WTC11 (cell line): ENCODE measurements at regions not wholly inside any gene's neighbourhood (a gene's known extent, or its start where the extent isn't known, plus 50 kb on each side); places are given as distances from the start of the nearest gene placed in this dataset.

Experiments
- ATAC-seq: fragments of 200-7000 bp; cut with Tn5 transposase; 2 replicates; pipeline ENCODE4 v1.10.0; 2021; ENCODE audit warnings: mild to moderate bottlenecking, moderate library complexity
- CTCF ChIA-PET: fragments of 300-600 bp; sonication (Branson Sonifier 250); formaldehyde crosslinking; loops from one replicate; lab custom pipeline; 2021; ENCODE audit warnings: antibody characterized with exemption; lab: Charles Lee
- POLR2A ChIA-PET: fragments of 350-600 bp; sonication (Branson Sonifier 250); formaldehyde crosslinking; loops from one replicate; lab custom pipeline; 2021; ENCODE audit warnings: antibody characterized with exemption; lab: Charles Lee
- DNase-seq: peaks from one replicate; pipeline ENCODE4 v3.0.0; 2021; ENCODE audit warnings: low spot score
- H3K27ac Mint-ChIP-seq: 2 replicates; pipeline ENCODE4 v1.8.0; 2021; ENCODE audit warnings: mixed read lengths
- H3K27me3 Mint-ChIP-seq: 2 replicates; pipeline ENCODE4 v1.8.0; 2021; ENCODE audit warnings: low read depth, mild to moderate bottlenecking, moderate library complexity, mixed read lengths
- H3K36me3 Mint-ChIP-seq: 2 replicates; pipeline ENCODE4 v1.8.0; 2021; ENCODE audit warnings: mixed read lengths
- H3K4me1 Mint-ChIP-seq: 2 replicates; pipeline ENCODE4 v1.8.0; 2022; ENCODE audit warnings: mixed read lengths
- H3K4me3 Mint-ChIP-seq: 2 replicates; pipeline ENCODE4 v1.8.0; 2021; ENCODE audit warnings: mild to moderate bottlenecking, moderate library complexity, mixed read lengths
- H3K9me3 Mint-ChIP-seq: 2 replicates; pipeline ENCODE4 v1.8.0; 2021; ENCODE audit warnings: mixed read lengths
- ATF1 ChIP-seq: sonication (generic); formaldehyde crosslinking; IDR thresholded peaks from 2 replicates; pipeline ENCODE4 v1.8.1; 2023; ENCODE audit warnings: mild to moderate bottlenecking, moderate library complexity, missing genetic modification reagents
- CBFB ChIP-seq: sonication (generic); formaldehyde crosslinking; IDR thresholded peaks from 2 replicates; pipeline ENCODE4 v1.8.1; 2022; ENCODE audit warnings: mild to moderate bottlenecking, low read depth, missing genetic modification reagents
- ELF4 ChIP-seq: sonication (generic); formaldehyde crosslinking; IDR thresholded peaks from 2 replicates; pipeline ENCODE4 v1.8.1; 2022; ENCODE audit warnings: low read depth, mild to moderate bottlenecking, moderate library complexity, missing genetic modification reagents
- NFYB ChIP-seq: sonication (generic); formaldehyde crosslinking; conservative IDR thresholded peaks from 2 replicates; pipeline ENCODE4 v1.8.0; 2022; ENCODE audit warnings: low read depth, missing genetic modification reagents
- SMAD3 ChIP-seq: sonication (generic); formaldehyde crosslinking; IDR thresholded peaks from 2 replicates; pipeline ENCODE4 v1.8.0; 2022; ENCODE audit warnings: missing genetic modification reagents, mild to moderate bottlenecking, borderline replicate concordance
- ZNF121 ChIP-seq: sonication (generic); formaldehyde crosslinking; IDR thresholded peaks from 2 replicates; pipeline ENCODE4 v1.8.0; 2023; ENCODE audit warnings: missing genetic modification reagents
- TF ChIP-seq, protein P1 (sequence below): sonication (generic); formaldehyde crosslinking; IDR thresholded peaks from 2 replicates; pipeline ENCODE4 v1.8.1; 2023; ENCODE audit warnings: mild to moderate bottlenecking, missing genetic modification reagents, moderate library complexity
- TF ChIP-seq, protein P2 (sequence below): fragments of 250-450 bp; sonication (Bioruptor Pico); conservative IDR thresholded peaks from 2 replicates; pipeline ENCODE4 v1.9.0; 2021; ENCODE audit warnings: mild to moderate bottlenecking
- TF ChIP-seq, protein P3 (sequence below): sonication (generic); formaldehyde crosslinking; IDR thresholded peaks from 2 replicates; pipeline ENCODE4 v1.8.1; 2023; ENCODE audit warnings: mild to moderate bottlenecking, missing genetic modification reagents, moderate library complexity
- TF ChIP-seq, protein P4 (sequence below): fragments of 250-450 bp; sonication (Bioruptor Pico); IDR thresholded peaks from 2 replicates; pipeline ENCODE4 v2.1.2; 2022; ENCODE audit warnings: mild to moderate bottlenecking, moderate library complexity
- TF ChIP-seq, protein P5 (sequence below): fragments of 250-450 bp; sonication (Bioruptor Pico); IDR thresholded peaks from 2 replicates; pipeline ENCODE4 v1.9.0; 2021; ENCODE audit warnings: moderate library complexity, mild to moderate bottlenecking, inconsistent platforms, borderline replicate concordance

DNA sequence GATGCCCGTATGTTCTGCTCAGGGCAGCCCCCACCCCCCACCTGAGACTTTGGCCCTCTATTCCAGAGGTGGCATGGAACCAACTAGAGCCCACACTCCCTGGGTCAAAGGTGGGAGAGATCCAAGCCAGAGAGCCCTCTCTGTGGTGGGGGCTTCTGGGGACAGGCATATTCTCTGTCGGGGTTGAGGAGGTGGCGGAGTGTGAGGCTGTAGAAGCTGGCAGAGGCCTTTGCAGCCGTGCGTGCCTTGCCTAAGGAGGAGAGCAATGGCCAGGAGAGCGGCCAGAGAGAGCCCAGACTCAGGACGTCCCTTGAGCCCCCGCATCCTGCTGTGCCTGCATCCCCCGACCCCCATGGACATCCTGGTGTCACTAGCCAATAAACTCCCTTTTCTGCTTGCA is 79.2 kb upstream of the HPCAL1 start:
- DNase-seq: no peak
- CTCF ChIA-PET: no interaction called here
- TF ChIP-seq ATF1 (CRISPR knock-in tag) (no peak), SMAD3 (CRISPR knock-in tag) (no peak)
- TF ChIP-seq, protein P1, sequence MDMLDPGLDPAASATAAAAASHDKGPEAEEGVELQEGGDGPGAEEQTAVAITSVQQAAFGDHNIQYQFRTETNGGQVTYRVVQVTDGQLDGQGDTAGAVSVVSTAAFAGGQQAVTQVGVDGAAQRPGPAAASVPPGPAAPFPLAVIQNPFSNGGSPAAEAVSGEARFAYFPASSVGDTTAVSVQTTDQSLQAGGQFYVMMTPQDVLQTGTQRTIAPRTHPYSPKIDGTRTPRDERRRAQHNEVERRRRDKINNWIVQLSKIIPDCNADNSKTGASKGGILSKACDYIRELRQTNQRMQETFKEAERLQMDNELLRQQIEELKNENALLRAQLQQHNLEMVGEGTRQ: no peak
- TF ChIP-seq, protein P2, sequence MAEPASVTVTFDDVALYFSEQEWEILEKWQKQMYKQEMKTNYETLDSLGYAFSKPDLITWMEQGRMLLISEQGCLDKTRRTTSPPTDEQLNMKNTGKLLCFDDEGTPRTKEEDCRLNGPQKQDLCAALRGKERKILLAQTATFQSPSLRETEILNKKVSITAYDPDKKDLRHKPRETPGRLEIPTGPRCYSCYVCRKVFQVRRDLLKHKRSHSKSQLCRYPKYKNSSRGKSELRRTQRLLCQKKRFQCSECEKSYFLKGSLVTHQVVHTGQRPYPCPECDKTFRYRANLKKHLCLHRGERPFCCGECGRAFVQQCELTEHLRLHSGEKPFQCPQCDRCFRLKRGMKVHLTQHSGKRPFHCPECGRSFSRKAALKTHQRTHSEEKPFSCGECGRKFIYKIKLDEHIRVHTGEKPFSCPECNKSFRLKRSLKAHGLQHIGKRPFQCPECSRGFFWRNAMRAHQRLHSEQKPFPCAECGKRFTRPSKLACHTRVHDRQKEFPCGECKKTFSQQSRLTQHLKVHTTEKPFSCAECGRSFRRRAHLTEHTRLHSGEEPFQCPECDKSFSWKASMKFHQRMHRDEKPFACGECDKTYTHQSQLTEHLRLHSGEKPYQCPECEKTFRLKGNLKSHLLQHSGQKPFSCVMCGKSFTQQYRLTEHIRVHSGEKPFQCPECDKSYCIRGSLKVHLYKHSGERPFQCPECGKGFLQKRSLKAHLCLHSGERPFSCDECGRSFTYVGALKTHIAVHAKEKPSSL (CRISPR knock-in tag): no peak
- TF ChIP-seq, protein P3, sequence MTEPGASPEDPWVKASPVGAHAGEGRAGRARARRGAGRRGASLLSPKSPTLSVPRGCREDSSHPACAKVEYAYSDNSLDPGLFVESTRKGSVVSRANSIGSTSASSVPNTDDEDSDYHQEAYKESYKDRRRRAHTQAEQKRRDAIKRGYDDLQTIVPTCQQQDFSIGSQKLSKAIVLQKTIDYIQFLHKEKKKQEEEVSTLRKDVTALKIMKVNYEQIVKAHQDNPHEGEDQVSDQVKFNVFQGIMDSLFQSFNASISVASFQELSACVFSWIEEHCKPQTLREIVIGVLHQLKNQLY: no peak
- TF ChIP-seq, protein P4, sequence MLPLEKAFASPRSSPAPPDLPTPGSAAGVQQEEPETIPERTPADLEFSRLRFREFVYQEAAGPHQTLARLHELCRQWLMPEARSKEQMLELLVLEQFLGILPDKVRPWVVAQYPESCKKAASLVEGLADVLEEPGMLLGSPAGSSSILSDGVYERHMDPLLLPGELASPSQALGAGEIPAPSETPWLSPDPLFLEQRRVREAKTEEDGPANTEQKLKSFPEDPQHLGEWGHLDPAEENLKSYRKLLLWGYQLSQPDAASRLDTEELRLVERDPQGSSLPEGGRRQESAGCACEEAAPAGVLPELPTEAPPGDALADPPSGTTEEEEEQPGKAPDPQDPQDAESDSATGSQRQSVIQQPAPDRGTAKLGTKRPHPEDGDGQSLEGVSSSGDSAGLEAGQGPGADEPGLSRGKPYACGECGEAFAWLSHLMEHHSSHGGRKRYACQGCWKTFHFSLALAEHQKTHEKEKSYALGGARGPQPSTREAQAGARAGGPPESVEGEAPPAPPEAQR: no peak
- TF ChIP-seq, all 79 proteins: peak for 0
- Mint-ChIP-seq H3K27ac (no peak overlapping the region), H3K27me3 (no peaks in the 10 kb centered on the region), H3K4me3 (no peak overlapping the region), H3K36me3 (no peaks in the 10 kb centered on the region), H3K4me1 (0 out of 2 replicates have a peak, but pooled peaks cover 6% of the 10 kb centered on the region), H3K9me3 (no peaks in the 10 kb centered on the region)
- no peak for ATAC-seq
- POLR2A ChIA-PET: no interaction called here

DNA sequence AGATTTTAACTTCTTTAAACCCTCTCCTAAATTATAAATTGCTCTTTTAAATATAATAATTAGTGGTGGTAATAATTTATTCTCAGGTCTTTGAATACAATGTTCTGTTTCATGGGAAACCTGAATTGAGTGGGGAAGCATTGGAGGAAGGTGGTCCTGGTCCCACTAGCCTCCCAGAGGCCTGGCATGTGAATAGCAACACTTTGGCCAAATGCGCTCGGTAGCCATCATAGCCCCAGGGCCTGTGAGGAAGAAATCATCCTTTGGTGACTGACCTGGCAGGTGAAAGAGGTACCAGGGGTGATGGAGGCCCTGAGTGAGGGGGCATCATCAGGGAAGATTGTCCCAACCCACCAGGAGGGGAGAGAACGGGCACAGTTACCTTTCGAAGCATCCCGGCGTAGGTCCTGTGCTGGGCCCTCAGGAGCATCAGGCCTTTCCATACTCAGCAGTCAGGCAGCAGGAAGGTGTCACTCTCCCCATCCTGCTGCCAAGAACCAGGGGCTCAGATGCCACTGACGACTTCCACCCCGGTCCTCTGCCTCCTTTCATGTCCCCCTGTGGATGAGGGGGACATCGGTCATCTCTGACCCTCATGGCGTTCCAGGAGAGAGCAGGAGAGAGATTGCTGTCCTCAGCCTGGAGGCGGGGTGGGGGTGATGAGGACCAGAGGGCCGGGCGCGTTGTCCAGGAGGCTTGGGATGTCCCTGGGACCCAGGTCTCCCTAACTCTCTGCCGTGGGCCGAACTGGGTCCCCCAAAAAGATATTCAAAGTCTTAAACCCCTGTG is 78.6 kb upstream of the HPCAL1 start:
- H3K9me3 Mint-ChIP-seq: no peaks in the 10 kb centered on the region
- TF ChIP-seq NFYB: no peak
- 0 out of 2 replicates have a peak, but pooled peaks cover 6% of the 10 kb centered on the region for H3K4me1 Mint-ChIP-seq
- POLR2A ChIA-PET: interaction anchor here (1.1 kb wide), 1 partner anchor 91 kb away, joined by 5 read pairs; no protein-coding TSS in a partner anchor
- no peak overlapping the region for H3K27ac Mint-ChIP-seq
- H3K4me3 Mint-ChIP-seq: no peak overlapping the region
- DNase-seq: peak; percentile 7
- no peaks in the 10 kb centered on the region for H3K27me3 Mint-ChIP-seq
- peak; percentile 29; the same call in 1 of the 2 replicates for ATAC-seq
- no peaks in the 10 kb centered on the region for H3K36me3 Mint-ChIP-seq
- CTCF ChIA-PET: interaction anchor here (1.0 to 3.1 kb wide), 3 partner anchors 61 to 82 kb away, joined by 3 to 12 read pairs (median 4); no protein-coding TSS in a partner anchor

DNA sequence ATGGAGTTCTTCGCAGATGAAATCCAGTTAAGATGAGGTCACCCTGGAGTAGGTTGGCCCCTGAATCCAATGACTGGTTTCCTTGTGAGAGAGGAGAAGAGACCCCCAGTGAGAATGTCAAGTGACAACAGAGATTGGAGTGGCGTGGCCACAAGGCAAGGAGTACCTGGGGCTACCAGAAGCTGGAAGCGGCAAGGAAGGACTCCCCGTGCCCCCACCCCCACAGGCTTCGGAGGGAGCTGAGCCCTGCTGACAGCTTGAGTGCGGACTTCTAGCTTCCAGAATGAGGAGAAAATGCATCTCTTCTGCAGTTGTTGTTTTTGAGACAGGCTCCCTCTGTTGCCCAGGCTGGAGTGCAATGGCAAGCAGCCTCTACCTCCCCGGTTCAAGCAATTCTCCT is 78.0 kb upstream of the HPCAL1 start:
- no peaks in the 10 kb centered on the region for H3K27me3 Mint-ChIP-seq
- H3K4me3 Mint-ChIP-seq: no peak overlapping the region
- no peak overlapping the region for H3K27ac Mint-ChIP-seq
- H3K9me3 Mint-ChIP-seq: no peaks in the 10 kb centered on the region
- ChIA-PET POLR2A (interaction anchor here (1.1 kb wide), 1 partner anchor 91 kb away, joined by 5 read pairs; no protein-coding TSS in a partner anchor), CTCF (interaction anchor here (1.0 to 3.1 kb wide), 7 partner anchors 15 to 210 kb away, joined by 3 to 19 read pairs (median 4); partner anchors contain the start of gene CYS1)
- H3K36me3 Mint-ChIP-seq: no peaks in the 10 kb centered on the region
- no peak for TF ChIP-seq CBFB (CRISPR knock-in tag)
- H3K4me1 Mint-ChIP-seq: 0 out of 2 replicates have a peak, but pooled peaks cover 6% of the 10 kb centered on the region
- DNase-seq: peak; percentile 3
- ATAC-seq: no peak

DNA sequence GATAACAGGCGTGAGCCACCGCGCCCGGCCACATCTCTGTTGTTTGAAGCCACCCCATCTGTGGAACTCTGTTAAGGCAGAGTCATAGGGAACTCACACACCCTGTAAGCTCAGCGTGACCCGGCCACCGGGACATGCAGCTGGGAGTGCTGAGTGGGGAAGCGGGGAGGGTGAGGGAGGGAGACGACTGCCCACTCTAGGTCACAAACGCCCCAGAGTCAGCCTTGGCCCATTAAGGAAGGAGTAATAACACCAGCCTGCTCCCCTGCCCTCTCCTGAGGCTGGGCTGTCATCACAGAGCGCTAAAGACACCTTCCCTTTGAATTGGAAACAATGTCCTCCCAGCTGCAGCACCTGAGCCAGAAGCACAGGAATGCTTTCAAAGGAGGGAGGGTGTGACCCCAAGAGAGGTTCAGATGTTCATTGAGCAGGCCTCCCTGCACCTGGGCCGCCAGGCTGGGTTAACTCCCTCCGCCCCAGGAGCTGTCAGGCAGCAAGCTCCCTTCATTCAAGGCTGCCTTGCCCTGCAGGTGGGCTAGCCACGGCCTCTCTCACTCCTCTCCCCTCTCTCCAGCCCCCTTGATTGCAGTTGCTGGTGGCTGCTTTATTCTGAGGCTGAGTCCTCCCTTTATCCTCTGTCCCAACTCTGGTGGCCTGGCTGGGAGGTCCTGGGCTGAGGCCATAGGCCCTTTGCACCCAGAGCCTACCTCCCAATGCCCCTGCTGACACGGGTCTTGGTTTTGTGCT is 77.2 kb upstream of the HPCAL1 start:
- Mint-ChIP-seq H3K36me3 (no peaks in the 10 kb centered on the region), H3K9me3 (no peaks in the 10 kb centered on the region), H3K4me3 (no peak overlapping the region), H3K4me1 (0 out of 2 replicates have a peak, but pooled peaks cover 6% of the 10 kb centered on the region), H3K27ac (no peak overlapping the region), H3K27me3 (no peaks in the 10 kb centered on the region)
- ChIA-PET POLR2A (interaction anchor here (0.5 to 1.1 kb wide), 2 partner anchors 61 to 92 kb away, joined by 3 to 5 read pairs; no protein-coding TSS in a partner anchor), CTCF (interaction anchor here (1.0 to 3.1 kb wide), 11 partner anchors 14 to 209 kb away, joined by 3 to 19 read pairs (median 4); partner anchors contain the start of gene CYS1)
- TF ChIP-seq ELF4 (CRISPR knock-in tag) (no peak), ZNF121 (0 out of 2 replicates have a peak, but pooled peaks have one; percentile 91)
- TF ChIP-seq, protein P5, sequence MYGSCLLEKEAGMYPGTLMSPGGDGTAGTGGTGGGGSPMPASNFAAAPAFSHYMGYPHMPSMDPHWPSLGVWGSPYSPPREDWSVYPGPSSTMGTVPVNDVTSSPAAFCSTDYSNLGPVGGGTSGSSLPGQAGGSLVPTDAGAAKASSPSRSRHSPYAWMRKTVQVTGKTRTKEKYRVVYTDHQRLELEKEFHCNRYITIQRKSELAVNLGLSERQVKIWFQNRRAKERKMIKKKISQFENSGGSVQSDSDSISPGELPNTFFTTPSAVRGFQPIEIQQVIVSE (CRISPR knock-in tag): no peak
- ATAC-seq (peak; percentile 68), DNase-seq (peak; percentile 47)
